A549 (cell line): ENCODE measurements at regions not wholly inside any gene's neighbourhood (a gene's known extent, or its start where the extent isn't known, plus 50 kb on each side); places are given as distances from the start of the nearest gene placed in this dataset.

ENCODE experiments used
- CTCF ChIP-seq: fragments of >200 bp; sonication (Bioruptor Twin); formaldehyde crosslinking; IDR thresholded peaks from 3 replicates; pipeline ENCODE4 v1.5.1; 2016
- HOXA7 ChIP-seq: fragments of 250-450 bp; sonication (Bioruptor Pico); IDR thresholded peaks from 2 replicates; pipeline ENCODE4 v1.5.0; 2020; ENCODE audit warnings: mild to moderate bottlenecking, moderate library complexity

GRCh38 chr12:105839629-105840127 is 299.1 kb downstream of the NUAK1 start:
- TF ChIP-seq HOXA7 (CRISPR knock-in tag) (no peak), CTCF (no peak)
